ENCODE measurements at regions not wholly inside any gene's neighbourhood (a gene's known extent, or its start where the extent isn't known, plus 50 kb on each side); places are given as distances from the start of the nearest gene placed in this dataset.
"Not testable (repeated sequence)": the region's sequence is repeated elsewhere in the genome, so short reads cannot be mapped to it uniquely, and the experiment has no call there.

DNA sequence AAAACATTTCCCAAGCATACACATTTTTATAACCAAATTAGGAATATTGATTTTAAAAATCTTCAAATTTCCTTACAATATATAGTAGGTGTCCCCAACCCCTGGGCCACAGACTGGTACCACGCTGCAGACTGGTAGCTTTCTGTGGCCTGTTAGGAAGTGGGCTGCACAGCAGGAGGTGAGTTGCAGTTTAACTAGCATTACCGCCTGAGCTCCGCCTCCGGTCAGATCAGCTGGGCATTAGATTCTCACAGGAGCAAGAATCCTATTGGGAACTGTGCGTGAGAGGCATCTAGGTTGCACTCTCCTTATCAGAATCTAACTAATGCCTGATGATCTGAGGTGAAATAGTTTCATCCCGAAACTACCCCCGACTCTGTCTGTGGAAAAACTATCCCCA, 62.1 kb downstream of the ZWINT start:
- no peak for DNase-seq (ENCODE audit: low spot score)

DNA sequence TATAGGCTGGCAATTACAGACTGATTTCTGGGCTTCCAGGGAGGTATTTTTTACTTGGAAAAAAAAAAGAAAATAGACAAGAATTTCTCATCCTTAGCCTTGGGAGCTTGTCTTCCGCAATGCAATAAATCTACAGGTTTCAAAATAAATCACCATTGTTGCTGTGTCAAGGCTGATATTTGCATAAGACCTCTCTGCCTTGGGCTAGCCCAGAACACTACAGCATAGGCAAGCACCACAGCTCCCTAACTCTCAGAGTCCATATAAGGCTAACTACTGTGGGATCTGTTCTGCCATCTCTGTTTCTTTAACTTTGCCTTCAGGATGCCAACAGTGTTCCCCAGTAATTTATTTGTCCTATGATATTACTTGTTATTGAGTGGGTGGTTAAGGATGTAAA, 64.4 kb downstream of the ZWINT start:
- no peak for DNase-seq (ENCODE audit: low spot score)

DNA sequence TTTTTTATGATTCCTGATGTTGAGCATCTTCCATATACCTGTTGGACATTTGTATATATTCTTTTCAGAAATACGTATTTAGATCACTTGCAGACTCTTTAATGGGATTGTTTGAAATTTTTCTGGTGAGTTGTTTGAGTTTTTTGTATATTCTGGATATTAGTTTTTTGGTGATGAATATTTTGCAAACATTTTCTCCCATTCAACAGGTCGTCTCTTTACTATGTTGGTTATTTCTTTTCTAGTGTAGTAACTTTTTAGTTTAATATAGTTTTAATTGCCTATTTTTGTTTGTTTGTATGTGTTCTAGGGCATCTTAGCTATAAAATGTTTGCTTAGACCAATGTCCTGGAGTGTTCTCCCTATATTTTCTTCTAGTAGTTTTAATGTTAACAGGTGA, 72.7 kb downstream of the ZWINT start:
- DNase-seq (ENCODE audit: low spot score): no peak

DNA sequence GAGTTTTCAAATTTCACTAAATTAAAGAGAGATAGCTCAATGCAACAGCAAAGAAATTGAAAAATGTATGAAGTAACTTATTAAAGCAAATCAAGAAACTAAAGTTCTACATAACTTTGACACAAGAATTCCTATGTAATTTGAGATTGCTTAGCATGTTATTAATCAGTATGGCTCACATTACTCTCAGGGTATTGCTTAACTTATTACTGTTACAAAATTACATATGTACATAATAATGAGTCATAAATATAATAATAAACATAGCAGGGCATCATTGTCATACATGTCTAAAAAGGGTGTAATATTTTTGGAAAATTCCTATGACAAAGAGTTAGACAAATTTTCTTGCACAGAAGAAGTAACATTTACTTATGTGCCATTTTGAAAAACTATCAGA, 75.0 kb downstream of the ZWINT start:
- DNase-seq (ENCODE audit: low spot score): no peak

DNA sequence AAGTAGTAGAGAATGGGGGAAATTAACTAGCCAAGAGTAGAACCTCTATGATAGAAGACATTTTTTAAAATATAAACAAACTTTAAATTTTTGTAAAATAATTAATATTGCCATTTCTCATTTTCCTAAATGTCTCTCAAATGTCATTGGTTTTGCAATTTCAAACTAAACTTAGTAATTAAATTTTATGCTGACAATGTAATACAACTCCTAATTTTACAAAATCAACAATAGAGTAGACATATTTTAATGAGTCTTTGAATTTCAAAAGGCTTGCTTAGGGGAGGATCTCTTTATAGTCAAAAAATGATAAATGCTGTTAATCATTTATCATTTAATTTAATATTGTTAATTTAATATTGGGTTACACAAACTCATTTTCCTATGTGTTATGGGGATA, 81.8 kb downstream of the ZWINT start:
- DNase-seq (ENCODE audit: low spot score): no peak

DNA sequence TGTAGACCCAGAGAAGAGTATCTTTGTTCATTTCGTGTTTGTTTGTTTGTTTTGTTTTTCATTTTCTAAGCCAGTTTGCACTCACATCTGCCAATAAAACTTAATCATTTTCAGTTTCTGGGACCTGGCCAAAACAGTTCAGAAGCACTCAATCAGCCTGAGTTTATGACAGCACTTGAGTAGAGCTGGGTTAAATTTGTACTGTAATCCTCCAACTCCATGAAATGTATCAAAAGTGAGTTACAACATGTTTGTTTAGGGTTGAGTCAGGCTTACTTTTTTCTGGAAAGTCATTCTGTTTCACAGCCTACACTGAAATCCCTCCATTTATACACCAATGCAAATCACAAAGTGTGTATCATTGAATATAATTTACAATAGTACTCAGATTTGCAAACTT, 91.9 kb downstream of the ZWINT start:
- no peak for DNase-seq (ENCODE audit: low spot score)

DNA sequence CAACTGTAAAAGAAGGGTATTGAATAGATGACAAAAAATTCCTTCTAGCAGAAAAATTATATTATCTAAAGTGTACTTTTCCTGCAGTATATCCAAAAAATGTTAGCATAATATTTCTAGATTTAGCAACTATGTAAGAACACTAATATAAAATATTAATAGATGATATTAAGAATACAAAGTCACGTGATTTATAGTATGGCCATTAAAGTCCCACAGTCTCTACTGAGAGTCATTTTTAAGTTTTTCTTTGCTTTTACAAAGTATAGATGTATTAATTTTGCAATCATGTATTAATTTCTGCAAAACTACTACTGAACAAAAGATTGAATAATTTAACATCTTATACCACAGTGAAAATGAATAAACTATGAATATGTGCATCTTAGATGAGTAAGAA, 94.9 kb downstream of the ZWINT start:
- no peak for DNase-seq (ENCODE audit: low spot score)

DNA sequence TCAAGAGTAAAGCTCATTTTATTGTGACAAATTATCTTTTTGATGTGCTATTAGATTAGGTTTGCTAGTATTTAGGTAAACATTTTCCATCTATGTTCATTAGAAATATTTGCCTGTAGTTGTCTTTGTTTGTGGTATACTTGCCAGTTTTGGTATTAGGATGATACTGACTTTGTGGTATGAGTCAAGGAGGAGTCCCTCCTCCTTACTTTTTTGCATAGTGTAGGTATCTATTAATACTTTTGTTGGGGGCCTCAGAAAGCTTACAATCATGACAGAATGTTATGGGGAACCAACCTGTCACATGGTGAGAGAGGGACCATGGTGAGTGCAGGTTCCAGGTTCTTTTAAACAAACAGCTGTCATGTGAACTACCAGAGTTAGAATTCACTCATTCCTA, 102.1 kb downstream of the ZWINT start:
- no peak for DNase-seq (ENCODE audit: low spot score)

DNA sequence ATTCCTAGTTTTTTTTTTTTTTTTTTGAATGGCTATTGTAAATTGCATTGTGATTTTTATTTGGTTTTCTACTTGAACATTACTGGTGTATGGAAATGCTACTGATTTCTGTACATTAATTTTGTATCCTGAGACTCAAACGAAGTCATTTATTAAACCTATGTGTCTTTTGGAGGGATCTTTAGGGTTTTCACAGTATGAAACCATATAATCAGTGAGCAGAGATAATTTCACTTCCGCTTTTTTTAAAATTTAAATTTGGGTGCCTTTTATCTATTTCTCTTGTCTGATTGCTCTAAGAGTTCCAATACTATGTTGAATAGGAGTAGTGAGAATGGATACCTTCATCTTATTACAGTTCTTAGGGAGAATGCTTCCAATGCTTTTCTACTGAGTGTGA, 102.7 kb downstream of the ZWINT start:
- no peak for DNase-seq (ENCODE audit: low spot score)

DNA sequence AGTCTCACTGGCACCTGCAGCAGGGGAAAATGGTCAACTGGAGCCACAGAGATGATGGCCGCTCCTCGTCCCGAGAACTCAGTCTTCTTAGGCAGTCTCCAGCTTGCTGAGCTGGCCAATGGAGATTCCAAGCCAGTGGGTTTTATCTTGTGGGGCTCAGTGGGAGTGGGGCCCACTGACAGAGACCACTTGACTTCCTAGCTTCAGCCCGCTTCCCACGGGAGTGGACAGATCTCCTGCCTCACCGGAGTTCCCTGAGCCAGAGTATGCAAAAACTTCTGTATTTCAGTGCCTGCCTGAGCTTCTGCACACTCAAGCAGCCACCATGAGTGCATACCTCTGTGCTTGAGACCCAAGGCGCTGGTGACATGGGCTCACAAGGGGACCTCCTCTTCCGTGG, 105.8 kb downstream of the ZWINT start:
- no peak for DNase-seq (ENCODE audit: low spot score)

DNA sequence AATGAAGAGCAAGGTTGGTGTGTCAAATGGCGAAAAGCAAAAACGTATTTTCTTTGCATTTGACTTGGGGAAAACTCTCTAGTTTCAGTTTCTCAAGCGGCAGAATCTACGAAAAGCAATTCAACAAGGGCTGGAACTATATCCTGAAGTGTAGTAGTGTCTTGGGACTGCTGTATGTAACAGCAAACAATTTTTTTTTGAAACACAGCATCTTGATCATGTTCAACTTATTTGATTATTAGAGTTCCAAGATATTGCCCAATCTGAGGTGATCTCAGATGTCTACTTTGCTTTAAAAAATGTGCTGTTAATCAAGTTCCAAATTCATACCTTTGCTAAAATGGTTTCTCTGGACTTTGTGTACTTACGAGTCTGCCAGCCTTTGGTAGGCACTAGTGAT, 120.6 kb downstream of the ZWINT start:
- DNase-seq (ENCODE audit: low spot score): no peak

DNA sequence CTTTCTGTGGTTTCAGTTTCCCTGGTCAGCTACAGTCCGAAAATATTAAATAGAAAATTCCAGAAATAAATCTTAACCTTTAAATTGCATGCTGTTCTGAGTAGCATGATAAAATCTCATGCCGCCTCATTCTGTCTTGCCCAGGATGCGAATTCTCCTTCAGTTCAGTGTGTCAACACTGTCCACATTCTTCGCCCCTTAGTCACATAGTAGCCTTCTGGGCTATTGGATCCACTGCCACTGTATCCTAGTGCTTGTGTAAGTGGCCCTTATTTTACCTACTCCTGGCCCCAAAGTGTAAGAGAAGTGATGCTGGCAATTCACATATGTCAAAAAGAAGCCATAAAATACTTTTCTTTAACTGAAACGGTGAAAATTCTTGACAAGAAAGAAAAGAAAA, 129.6 kb downstream of the ZWINT start:
- no peak for DNase-seq (ENCODE audit: low spot score)

DNA sequence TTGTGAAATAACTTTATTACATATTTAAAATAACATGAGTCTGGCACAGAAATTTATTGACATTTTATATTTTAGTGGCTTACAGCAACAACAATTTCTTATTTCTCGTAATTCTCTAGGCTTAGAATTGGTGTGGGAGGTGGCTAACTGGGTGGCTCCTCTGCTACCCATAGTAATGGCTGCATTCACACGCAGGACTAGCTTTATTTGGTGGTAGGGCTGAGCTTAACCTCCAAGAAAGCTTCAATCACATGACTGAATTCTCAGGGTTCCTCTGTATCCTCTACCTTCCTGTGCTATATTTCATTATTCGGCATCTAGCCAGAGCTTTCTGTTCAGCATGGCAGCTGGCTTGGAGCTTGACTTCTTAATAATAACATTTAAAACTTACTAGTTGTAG, 138.8 kb downstream of the ZWINT start:
- DNase-seq (ENCODE audit: low spot score): no peak

DNA sequence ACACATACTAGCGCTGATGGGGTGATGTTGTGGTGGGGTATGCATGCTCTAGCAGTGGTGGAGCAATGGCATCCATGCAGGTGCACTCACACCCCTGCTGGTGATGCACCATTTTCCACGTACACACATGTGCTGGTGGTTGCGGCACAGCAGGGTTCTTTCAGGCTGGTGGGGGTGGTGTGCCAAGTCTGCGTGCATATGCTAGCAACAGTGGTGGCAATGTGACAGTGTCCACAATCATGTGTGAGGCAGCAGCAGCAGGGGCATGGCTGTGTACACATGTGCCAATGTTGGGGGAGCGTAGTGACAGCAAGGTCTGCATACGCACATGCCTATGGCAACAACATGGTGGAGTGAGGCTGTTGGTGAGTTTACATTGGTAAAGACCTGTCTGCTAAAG, 148.1 kb downstream of the ZWINT start:
- no peak for DNase-seq (ENCODE audit: low spot score)

DNA sequence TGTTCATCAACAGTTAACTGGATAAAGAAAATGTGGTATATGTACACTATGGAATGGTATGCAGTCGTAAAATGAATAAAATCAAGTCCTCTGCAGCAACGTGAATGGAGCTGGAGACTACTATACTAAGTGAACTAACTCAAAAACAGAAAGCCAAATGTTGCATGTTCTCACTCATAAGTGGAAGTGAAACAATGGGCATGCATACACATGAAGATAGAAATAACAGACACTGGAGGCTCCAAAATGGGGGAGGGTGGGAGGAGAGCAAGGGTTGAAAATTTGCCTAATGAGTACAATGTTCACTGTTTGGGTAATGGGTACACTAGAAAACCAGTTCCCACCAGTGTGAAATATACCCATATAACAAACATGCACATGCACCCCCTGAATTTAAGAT, 179.5 kb downstream of the ZWINT start:
- DNase-seq (ENCODE audit: low spot score): no peak

DNA sequence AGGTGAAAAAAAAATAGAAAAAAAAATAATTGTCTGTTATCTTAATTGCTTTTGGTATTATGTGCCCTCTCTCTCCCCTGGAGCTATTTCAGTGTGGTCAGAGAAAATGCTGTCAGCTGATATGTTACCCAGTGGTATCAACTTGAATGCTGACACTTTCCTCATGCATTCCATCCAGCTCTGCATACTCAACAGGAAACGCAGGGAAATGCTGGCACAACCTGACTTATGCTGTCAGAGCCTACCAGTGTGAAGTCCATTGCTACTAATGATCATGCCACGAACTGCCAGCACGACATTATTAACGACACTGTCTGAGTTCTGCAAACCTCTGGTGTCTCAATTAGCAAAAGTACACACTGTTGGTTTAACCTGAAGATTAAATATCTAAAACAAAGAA, 182.8 kb downstream of the ZWINT start:
- DNase-seq (ENCODE audit: low spot score): no peak

DNA sequence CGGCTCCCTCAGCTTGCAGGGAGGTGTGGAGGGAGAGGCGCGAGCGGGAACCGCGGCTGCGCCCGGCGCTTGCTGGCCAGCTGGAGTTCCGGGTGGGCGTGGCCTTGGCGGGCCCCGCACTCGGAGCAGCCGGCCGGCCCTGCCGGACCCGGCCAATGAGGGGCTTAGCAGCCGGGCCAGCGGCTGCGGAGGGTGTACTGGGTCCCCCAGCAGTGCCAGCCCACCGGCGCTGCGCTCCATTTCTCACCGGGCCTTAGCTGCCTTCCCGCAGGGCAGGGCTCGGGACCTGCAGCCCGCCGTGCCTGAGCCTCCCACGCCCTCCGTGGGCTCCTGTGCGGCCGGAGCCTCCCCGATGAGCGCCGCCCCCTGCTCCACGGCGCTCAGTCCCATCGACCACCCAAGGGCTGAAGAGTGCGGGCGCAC, 206.0 kb downstream of the ZWINT start:
- not testable (repeated sequence) for DNase-seq (ENCODE audit: low spot score)

DNA sequence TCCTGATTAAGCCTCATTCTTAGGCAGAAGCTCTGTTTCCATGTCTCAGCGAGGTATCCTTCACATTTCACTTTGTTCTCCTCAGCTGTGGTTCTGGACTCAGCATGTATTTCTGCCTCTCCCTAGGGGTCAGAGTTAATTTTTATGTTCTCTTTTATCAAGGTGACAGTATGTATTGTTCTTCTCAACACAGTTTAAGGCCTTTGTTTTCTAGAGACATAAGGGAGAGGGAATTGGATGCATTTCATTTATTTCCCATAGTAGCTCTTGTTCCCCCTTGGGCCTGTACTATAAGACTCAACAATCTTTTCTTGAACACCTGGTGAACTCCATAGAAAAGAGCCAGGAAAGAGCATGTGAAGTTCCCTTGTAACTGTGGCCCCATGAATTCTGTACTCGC, 214.3 kb downstream of the ZWINT start:
- DNase-seq (ENCODE audit: low spot score): no peak

DNA sequence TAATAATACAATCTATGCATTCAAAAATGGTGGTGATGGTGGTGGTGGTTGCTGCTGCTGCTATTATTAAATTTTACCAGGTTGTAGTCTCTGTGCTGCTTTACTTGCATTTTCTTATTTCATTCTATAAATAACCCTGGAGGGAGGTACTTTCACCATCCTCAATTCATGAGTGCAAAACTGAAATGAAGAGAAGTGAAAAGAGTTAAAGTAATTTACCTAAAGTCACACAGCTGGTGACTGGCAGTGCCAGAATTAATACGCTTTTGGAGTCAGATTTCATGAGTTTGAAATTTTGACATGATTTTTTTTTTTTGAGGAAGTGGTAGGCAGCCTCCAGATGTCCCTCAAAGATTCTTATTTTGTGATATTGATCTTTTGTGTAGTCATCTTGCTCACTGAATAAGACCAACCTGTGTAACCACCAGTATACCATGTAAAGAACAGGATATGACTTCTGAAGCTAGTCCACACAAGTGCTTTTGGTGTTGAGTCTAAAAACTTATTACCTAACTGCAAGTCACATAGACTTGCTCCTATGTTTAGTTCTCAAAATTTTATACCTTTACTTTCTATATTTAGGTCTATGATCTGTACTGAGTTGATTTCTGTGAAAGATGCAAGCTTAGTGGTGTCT, 218.8 kb downstream of the ZWINT start:
- no peak for DNase-seq (ENCODE audit: low spot score)

DNA sequence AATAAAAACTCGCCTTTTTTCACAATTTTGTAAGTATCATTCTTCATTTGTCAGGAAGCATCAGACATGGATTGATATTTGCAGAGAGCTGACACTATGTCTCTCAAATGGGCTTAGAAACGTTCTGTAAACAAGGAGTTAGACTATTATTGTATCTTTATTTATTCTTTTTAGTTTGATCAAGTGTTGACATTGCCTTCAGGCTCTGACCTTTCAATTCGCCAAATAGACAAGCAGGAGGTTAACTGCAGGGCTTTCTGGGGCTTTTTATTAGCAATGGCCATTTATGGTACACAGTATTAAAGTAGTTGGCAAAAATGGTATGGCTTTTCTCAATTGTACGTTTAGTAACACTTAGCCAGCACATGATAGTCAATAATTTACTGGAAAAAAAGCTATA, 221.7 kb downstream of the ZWINT start:
- DNase-seq (ENCODE audit: low spot score): no peak

DNA sequence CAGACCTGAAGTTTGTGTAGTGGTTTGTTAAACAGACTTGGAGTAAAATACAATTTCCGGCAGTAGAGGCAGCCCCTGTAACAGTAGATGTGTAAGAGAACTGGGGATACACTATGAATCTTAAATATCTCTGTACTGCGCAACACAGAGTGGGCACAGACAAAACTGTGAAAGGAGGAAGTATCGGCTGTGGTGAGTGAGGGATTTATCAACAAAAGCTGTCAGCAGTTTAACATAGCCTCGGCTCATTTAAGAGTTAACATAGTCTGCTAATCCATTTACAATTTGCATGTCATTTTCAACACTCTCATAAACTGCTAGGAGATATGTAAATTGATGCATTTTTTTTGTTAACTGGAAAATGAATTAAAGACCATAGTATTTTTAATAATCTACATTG, 225.2 kb downstream of the ZWINT start:
- DNase-seq (ENCODE audit: low spot score): no peak

DNA sequence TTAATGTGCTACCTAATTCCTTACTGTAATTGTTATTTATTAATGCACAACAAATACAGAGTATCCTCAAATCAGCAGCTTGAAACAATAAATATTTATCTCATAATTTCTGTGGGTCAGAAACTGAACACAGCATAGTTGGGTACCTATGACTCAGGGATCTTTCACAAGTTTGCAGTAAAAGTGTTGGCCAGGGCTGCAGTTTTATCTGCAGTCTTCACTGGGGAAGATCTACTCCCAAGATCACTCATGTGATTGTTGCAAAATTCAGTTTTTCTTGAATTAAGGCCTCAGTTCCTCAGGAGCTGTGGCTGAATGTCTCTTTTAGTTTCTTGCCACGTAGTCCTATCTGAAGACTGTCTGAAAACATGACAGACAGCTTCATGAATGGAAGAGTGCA, 237.8 kb downstream of the ZWINT start:
- no peak for DNase-seq (ENCODE audit: low spot score)

DNA sequence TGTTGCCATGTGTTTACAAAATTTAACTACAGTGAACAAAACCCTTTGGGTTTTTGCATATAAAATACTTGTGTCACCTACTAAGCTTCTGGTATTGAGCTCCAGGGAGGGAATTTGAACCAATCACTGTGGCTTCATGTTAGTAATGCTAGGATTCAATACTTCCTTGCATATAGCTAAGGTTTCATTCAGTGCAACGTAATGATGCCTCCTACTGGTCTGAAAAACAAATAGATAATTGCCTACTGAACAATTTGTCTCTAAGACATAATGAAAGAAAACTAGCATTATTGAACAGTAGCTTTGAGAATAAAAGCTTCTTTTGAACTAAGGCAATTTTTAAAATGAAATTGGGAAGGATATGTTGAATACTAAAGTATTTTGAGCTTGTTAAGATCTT, 244.4 kb downstream of the ZWINT start:
- no peak for DNase-seq (ENCODE audit: low spot score)

DNA sequence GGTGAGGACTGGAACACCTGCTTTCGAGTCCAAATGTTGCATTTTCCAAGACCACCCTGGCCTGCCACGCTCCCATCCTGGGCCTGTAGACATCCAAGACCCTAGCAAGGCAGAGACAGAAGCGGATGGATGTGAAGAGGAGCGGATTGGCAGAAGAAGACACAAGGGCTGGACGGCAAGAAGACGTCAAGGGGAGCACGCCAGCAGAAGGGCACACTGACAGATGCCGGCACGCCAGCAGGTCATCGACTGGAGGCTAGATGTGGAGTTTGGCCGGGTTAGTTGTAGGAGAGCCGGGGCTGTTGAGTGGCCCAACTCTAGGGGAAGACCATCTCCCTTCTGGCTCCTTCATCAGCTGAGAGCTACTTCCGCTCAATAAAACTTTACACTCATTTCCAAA, 251.6 kb downstream of the ZWINT start:
- DNase-seq (ENCODE audit: low spot score): no peak

DNA sequence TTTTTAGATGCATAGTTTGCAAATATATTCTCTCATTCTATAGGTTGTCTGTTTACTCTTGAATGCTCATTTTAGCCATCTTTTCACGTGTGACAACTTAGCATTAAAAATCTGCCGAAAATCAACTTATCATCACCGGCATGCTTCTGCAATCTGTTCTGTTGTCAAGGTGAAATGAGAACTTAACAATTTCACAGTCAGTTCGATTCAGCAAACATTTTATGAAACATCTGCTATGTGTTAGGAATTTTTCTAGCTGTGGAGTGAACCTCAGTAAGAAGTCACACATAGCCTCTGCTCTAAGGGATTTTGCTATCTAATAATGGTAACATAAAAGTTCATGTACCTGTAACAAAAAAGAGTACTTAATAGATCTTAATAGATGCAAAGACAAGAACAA, 256.1 kb downstream of the ZWINT start:
- no peak for DNase-seq (ENCODE audit: low spot score)

Measured in putamen (tissue), 1 donor.